Endothelial cell (in vitro differentiated cells): ENCODE measurements at regions not wholly inside any gene's neighbourhood (a gene's known extent, or its start where the extent isn't known, plus 50 kb on each side); places are given as distances from the start of the nearest gene placed in this dataset.
"Not testable (repeated sequence)": the region's sequence is repeated elsewhere in the genome, so short reads cannot be mapped to it uniquely, and the experiment has no call there.

Experiments
- DNase-seq: peaks from one replicate; pipeline ENCODE4 v3.0.0; 2021; ENCODE audit warnings: low spot score
- H3K27ac Mint-ChIP-seq: one replicate; pipeline ENCODE4 v1.8.0; 2021; ENCODE audit warnings: mixed read lengths, inconsistent platforms; ENCODE audit not compliant: unreplicated experiment
- H3K27me3 Mint-ChIP-seq: one replicate; pipeline ENCODE4 v1.8.0; 2021; ENCODE audit warnings: mild to moderate bottlenecking, moderate library complexity, mixed read lengths, inconsistent platforms; ENCODE audit not compliant: unreplicated experiment
- H3K36me3 Mint-ChIP-seq: one replicate; pipeline ENCODE4 v1.8.0; 2021; ENCODE audit warnings: mild to moderate bottlenecking, low read depth, mixed read lengths, inconsistent platforms; ENCODE audit not compliant: unreplicated experiment
- H3K4me1 Mint-ChIP-seq: one replicate; pipeline ENCODE4 v1.8.0; 2021; ENCODE audit warnings: mild to moderate bottlenecking, mixed read lengths, inconsistent platforms; ENCODE audit not compliant: unreplicated experiment
- H3K4me3 Mint-ChIP-seq: one replicate; pipeline ENCODE4 v1.8.0; 2021; ENCODE audit warnings: mild to moderate bottlenecking, mixed read lengths, inconsistent platforms; ENCODE audit not compliant: unreplicated experiment
- H3K9me3 Mint-ChIP-seq: one replicate; pipeline ENCODE4 v1.8.0; 2021; ENCODE audit warnings: mixed read lengths, inconsistent platforms; ENCODE audit not compliant: unreplicated experiment
- CTCF ChIP-seq: fragments of 200-600 bp; sonication (generic); IDR thresholded peaks from one replicate; pipeline ENCODE4 v1.5.0; 2021; ENCODE audit warnings: antibody characterized with exemption; ENCODE audit not compliant: unreplicated experiment

- DNase-seq: no peak
- H3K4me3 Mint-ChIP-seq: no peak overlapping the region
- no peaks in the 10 kb centered on the region for H3K27me3 Mint-ChIP-seq
- no peak for TF ChIP-seq CTCF
- no peaks in the 10 kb centered on the region for H3K4me1 Mint-ChIP-seq
- H3K9me3 Mint-ChIP-seq: no peaks in the 10 kb centered on the region
- no peaks in the 10 kb centered on the region for H3K36me3 Mint-ChIP-seq
- H3K27ac Mint-ChIP-seq: no peak overlapping the region
Observed at GRCh38 chr11:25625094-25625493, 706.8 kb upstream of the ANO3 start.

GRCh38 chr11:25628030-25628429, 703.9 kb upstream of the ANO3 start:
- Mint-ChIP-seq H3K27me3 (no peaks in the 10 kb centered on the region), H3K27ac (no peak overlapping the region), H3K9me3 (no peaks in the 10 kb centered on the region), H3K4me1 (no peaks in the 10 kb centered on the region), H3K4me3 (no peak overlapping the region), H3K36me3 (no peaks in the 10 kb centered on the region)
- no peak for DNase-seq
- TF ChIP-seq CTCF: no peak

- Mint-ChIP-seq H3K27me3 (no peaks in the 10 kb centered on the region), H3K4me3 (no peak overlapping the region), H3K27ac (no peak overlapping the region), H3K36me3 (no peaks in the 10 kb centered on the region), H3K4me1 (no peaks in the 10 kb centered on the region), H3K9me3 (no peaks in the 10 kb centered on the region)
- TF ChIP-seq CTCF: no peak
- DNase-seq: no peak
Observed at GRCh38 chr11:25633230-25633629, 698.7 kb upstream of the ANO3 start.

GRCh38 chr11:25649220-25649619, 682.7 kb upstream of the ANO3 start:
- not testable (repeated sequence) for H3K36me3 Mint-ChIP-seq, H3K9me3 Mint-ChIP-seq, H3K4me3 Mint-ChIP-seq, H3K27me3 Mint-ChIP-seq, DNase-seq, H3K4me1 Mint-ChIP-seq, H3K27ac Mint-ChIP-seq

GRCh38 chr11:25650319-25650718, 681.6 kb upstream of the ANO3 start:
- no peak for TF ChIP-seq CTCF
- Mint-ChIP-seq H3K27ac (no peak overlapping the region), H3K4me1 (no peaks in the 10 kb centered on the region), H3K4me3 (no peak overlapping the region), H3K27me3 (no peaks in the 10 kb centered on the region), H3K36me3 (no peaks in the 10 kb centered on the region), H3K9me3 (no peaks in the 10 kb centered on the region)
- no peak for DNase-seq

GRCh38 chr11:25655636-25656035, 676.3 kb upstream of the ANO3 start:
- Mint-ChIP-seq H3K27ac (no peak overlapping the region), H3K4me3 (no peak overlapping the region), H3K27me3 (no peaks in the 10 kb centered on the region), H3K9me3 (no peaks in the 10 kb centered on the region), H3K4me1 (no peaks in the 10 kb centered on the region), H3K36me3 (no peaks in the 10 kb centered on the region)
- no peak for TF ChIP-seq CTCF
- no peak for DNase-seq
